ENCODE measurements at regions not wholly inside any gene's neighbourhood (a gene's known extent, or its start where the extent isn't known, plus 50 kb on each side); places are given as distances from the start of the nearest gene placed in this dataset.
A peak's percentile ranks its signal among the peaks of the same experiment; 100 is the strongest.

GRCh38 chr21:32183396-32183795 lies 95.5 kb downstream of the MIS18A start:
- DNase-seq (ENCODE audit: low spot score), result no peak

GRCh38 chr21:32182449-32182848 lies 96.4 kb downstream of the MIS18A start:
- DNase-seq (ENCODE audit: low spot score), result no peak

GRCh38 chr21:32181457-32181856 lies 97.4 kb downstream of the MIS18A start:
- DNase-seq (ENCODE audit: low spot score), result peak; percentile 50

- no peak for DNase-seq (ENCODE audit: low spot score)
Observed at GRCh38 chr21:32174819-32175218, 104.0 kb downstream of the MIS18A start.

GRCh38 chr21:32173121-32173724 lies 105.6 kb downstream of the MIS18A start:
- no peak for DNase-seq (ENCODE audit: low spot score)

GRCh38 chr21:32172106-32172505 lies 106.7 kb downstream of the MIS18A start:
- DNase-seq (ENCODE audit: low spot score), result no peak

GRCh38 chr21:32167513-32167912 lies 111.3 kb downstream of the MIS18A start:
- DNase-seq (ENCODE audit: low spot score), result no peak

- DNase-seq (ENCODE audit: low spot score), result no peak
Observed at GRCh38 chr21:32163386-32163785, 115.5 kb downstream of the MIS18A start.

- no peak for DNase-seq (ENCODE audit: low spot score)
Observed at GRCh38 chr21:32162727-32163320, 116.0 kb downstream of the MIS18A start.

GRCh38 chr21:32155226-32155625 lies 123.6 kb downstream of the MIS18A start:
- DNase-seq (ENCODE audit: low spot score), result no peak

GRCh38 chr21:32147041-32147440 lies 131.8 kb downstream of the MIS18A start:
- DNase-seq (ENCODE audit: low spot score), result no peak

GRCh38 chr21:32144851-32145250 lies 134.0 kb downstream of the MIS18A start:
- no peak for DNase-seq (ENCODE audit: low spot score)

- no peak for DNase-seq (ENCODE audit: low spot score)
Observed at GRCh38 chr21:32143241-32143939, 135.5 kb downstream of the MIS18A start.

GRCh38 chr21:32141318-32141633 lies 137.6 kb downstream of the MIS18A start:
- no peak for DNase-seq (ENCODE audit: low spot score)

GRCh38 chr21:32140604-32141317 lies 138.1 kb downstream of the MIS18A start:
- DNase-seq (ENCODE audit: low spot score), result no peak

GRCh38 chr21:32140151-32140550 lies 138.7 kb downstream of the MIS18A start:
- DNase-seq (ENCODE audit: low spot score), result no peak

GRCh38 chr21:32138658-32139057 lies 140.2 kb downstream of the MIS18A start:
- DNase-seq (ENCODE audit: low spot score), result peak; percentile 44

- DNase-seq (ENCODE audit: low spot score), result peak; percentile 49
Observed at GRCh38 chr21:32137931-32138330, 140.9 kb downstream of the MIS18A start.

GRCh38 chr21:32137266-32137665 lies 141.6 kb downstream of the MIS18A start:
- no peak for DNase-seq (ENCODE audit: low spot score)

- no peak for DNase-seq (ENCODE audit: low spot score)
Observed at GRCh38 chr21:32136546-32136945, 142.3 kb downstream of the MIS18A start.

GRCh38 chr21:32135401-32136363 lies 143.2 kb downstream of the MIS18A start:
- no peak for DNase-seq (ENCODE audit: low spot score)
